K562 (cell line): ENCODE measurements at regions not wholly inside any gene's neighbourhood (a gene's known extent, or its start where the extent isn't known, plus 50 kb on each side); places are given as distances from the start of the nearest gene placed in this dataset.

Experiments used
- ATAC-seq: fragments of 200-7000 bp; cut with Tn5 transposase; 3 replicates; pipeline ENCODE4 v1.9.1; 2020; ENCODE audit warnings: moderate library complexity
- BruUV-seq: library from RNA; stranded (reverse); fragments of 400-500 nt; replicated peaks from 2 replicates; lab custom pipeline; 2021; lab: Mats Ljungman, UMichigan
- CTCF ChIA-PET: fragments of 300-600 bp; formaldehyde crosslinking; extraction: SDS; loops from one replicate; lab custom pipeline; 2021; ENCODE audit warnings: low intra/inter-chr PET ratio; lab: Yijun Ruan, JAX
- POLR2A ChIA-PET: fragments of 300-600, 350-650 bp; sonication (Branson Sonifier 250); formaldehyde crosslinking; extraction: SDS; loops from one replicate; lab custom pipeline; 2021; ENCODE audit warnings: antibody characterized with exemption, inconsistent platforms; lab: Yijun Ruan, JAX
- DNase-seq, 4 experiments: peaks; one replicate each; pipeline versions ENCODE4 v3.0.0 to v3.0.0-alpha.2; 2011 to 2018; ENCODE audit warnings: low spot score in 3 of 4, mixed read lengths in 3 of 4; ENCODE audit errors: extremely low read depth in 1 of 4
- FAIRE-seq: peaks from 2 replicates; lab custom pipeline; 2011; peaks lifted over from hg19 to GRCh38; lab: Jason Lieb, UNC
- H2AFZ ChIP-seq: 2 replicates; pipeline ENCODE4 v1.6.0; 2011; ENCODE audit warnings: low read depth, low read length, control low read depth, inconsistent platforms
- H3K27ac ChIP-seq: fragments of 200-600 bp; 3 replicates; pipeline ENCODE4 v1.8.0; 2011; ENCODE audit warnings: low read depth, mild to moderate bottlenecking, control low read depth, inconsistent platforms, low read length, moderate library complexity, mixed read lengths; ENCODE audit errors: extremely low read depth
- H3K27me3 ChIP-seq, 2 experiments: fragments of 300-600 bp in 1 of 2; 2 replicates in 1 of 2; 3 replicates in 1 of 2; pipeline versions ENCODE4 v1.6.0 to v1.8.0; 2011; ENCODE audit warnings: inconsistent platforms in 2 of 2, low read length in 2 of 2, mild to moderate bottlenecking in 1 of 2, mixed read lengths in 1 of 2, moderate library complexity in 1 of 2; ENCODE audit not compliant: control insufficient read depth in 2 of 2, insufficient read depth in 2 of 2
- H3K36me3 ChIP-seq: fragments of 300-600 bp; 3 replicates; pipeline ENCODE4 v1.8.0; 2011; ENCODE audit warnings: mild to moderate bottlenecking, low read length, inconsistent platforms; ENCODE audit not compliant: control insufficient read depth, insufficient read depth
- H3K4me1 ChIP-seq, 2 experiments: fragments of 200-600 bp in 1 of 2; replicated peaks in 1 of 2; 2 replicates in 1 of 2; 3 replicates in 1 of 2; pipeline versions ENCODE4 v1.5.1 to v1.8.0; 2011; ENCODE audit warnings: inconsistent platforms in 2 of 2, low read length in 2 of 2, mild to moderate bottlenecking in 1 of 2, mixed read lengths in 1 of 2, moderate library complexity in 1 of 2; ENCODE audit not compliant: control insufficient read depth in 2 of 2, insufficient read depth in 2 of 2
- H3K4me2 ChIP-seq: 2 replicates; pipeline ENCODE4 v1.6.1; 2011; ENCODE audit warnings: low read length, control low read depth, inconsistent platforms, mixed read lengths; ENCODE audit not compliant: insufficient read depth
- H3K4me3 ChIP-seq: fragments of 200-600 bp; sonication (generic), shearing (Covaris generic); 2 replicates; pipeline ENCODE4 v1.5.1; 2016; ENCODE audit warnings: control low read depth, inconsistent platforms
- H3K79me2 ChIP-seq: fragments of 200-600 bp; 3 replicates; pipeline ENCODE4 v1.8.0; 2011; ENCODE audit warnings: low read length, inconsistent platforms; ENCODE audit not compliant: control insufficient read depth, insufficient read depth
- H3K9ac ChIP-seq, 2 experiments: 2 replicates each; pipeline versions ENCODE4 v1.6.0 to v1.6.1; 2011; ENCODE audit warnings: low read depth in 2 of 2, low read length in 2 of 2, control low read depth in 1 of 2, inconsistent platforms in 1 of 2, mild to moderate bottlenecking in 1 of 2, mixed read lengths in 1 of 2; ENCODE audit not compliant: insufficient read depth in 1 of 2
- H3K9me1 ChIP-seq: one replicate; pipeline ENCODE4 v1.6.0; 2011; ENCODE audit warnings: inconsistent platforms, mild to moderate bottlenecking, low read length, moderate library complexity; ENCODE audit not compliant: control insufficient read depth, insufficient read depth
- H3K9me3 ChIP-seq: replicated peaks from 2 replicates; pipeline ENCODE4 v1.5.1; 2011; ENCODE audit warnings: low read depth, low read length, inconsistent platforms; ENCODE audit not compliant: control insufficient read depth, insufficient read depth
- H4K20me1 ChIP-seq: replicated peaks from 2 replicates; pipeline ENCODE4 v1.6.1; 2011; ENCODE audit warnings: low read length, inconsistent platforms, mixed read lengths; ENCODE audit not compliant: control insufficient read depth, insufficient read depth
- BRD9 ChIP-seq: fragments of 450-650 bp; IDR thresholded peaks from 2 replicates; pipeline ENCODE4 v1.6.1; 2018; ENCODE audit warnings: low read depth; ENCODE audit not compliant: partially characterized antibody
- CBFA2T2 ChIP-seq: fragments of 450-650 bp; conservative IDR thresholded peaks from 2 replicates; pipeline ENCODE4 v1.6.1; 2017; ENCODE audit warnings: mild to moderate bottlenecking
- CBX2 ChIP-seq: fragments of 200-600 bp; sonication (generic); IDR thresholded peaks from one replicate; pipeline ENCODE4 v1.6.1; 2012; ENCODE audit warnings: mild to moderate bottlenecking, low read length, inconsistent platforms; ENCODE audit not compliant: insufficient read depth, poor library complexity, severe bottlenecking
- DPF2 ChIP-seq: fragments of 450-650 bp; IDR thresholded peaks from 2 replicates; pipeline ENCODE4 v1.6.1; 2016
- FOXJ2 ChIP-seq: fragments of 200-800 bp; sonication (Bioruptor generic); IDR thresholded peaks from 2 replicates; pipeline ENCODE4 v1.6.1; 2016; ENCODE audit warnings: missing genetic modification characterization, missing compliant biosample characterization
- HDAC6 ChIP-seq: IDR thresholded peaks from 2 replicates; pipeline ENCODE4 v1.6.1; 2012; ENCODE audit warnings: low read depth, mild to moderate bottlenecking, control low read depth, inconsistent platforms, low read length, moderate library complexity
- MCM7 ChIP-seq, 2 experiments: fragments of 450-650 bp; IDR thresholded peaks; 2 replicates each; pipeline ENCODE4 v1.6.1; 2016 to 2018
- MXI1 ChIP-seq: IDR thresholded peaks from 2 replicates; pipeline ENCODE4 v1.6.1; 2011; ENCODE audit warnings: low read depth, mild to moderate bottlenecking, improper control_type of control experiment, low read length
- POLR3A ChIP-seq: IDR thresholded peaks from 2 replicates; pipeline ENCODE4 v1.6.1; 2011; ENCODE audit warnings: borderline replicate concordance, mild to moderate bottlenecking, moderate library complexity; ENCODE audit not compliant: insufficient read length, insufficient read depth; ENCODE audit errors: extremely low read depth
- RAD51 ChIP-seq: fragments of 450-650 bp; IDR thresholded peaks from 2 replicates; pipeline ENCODE4 v1.7.1; 2016; ENCODE audit warnings: low read depth, mild to moderate bottlenecking, borderline replicate concordance
- SP1 ChIP-seq: sonication (generic); formaldehyde crosslinking; IDR thresholded peaks from 2 replicates; pipeline ENCODE4 v1.8.1; 2022; ENCODE audit warnings: mild to moderate bottlenecking, missing genetic modification reagents
- ZC3H8 ChIP-seq: fragments of 450-650 bp; IDR thresholded peaks from 2 replicates; pipeline ENCODE4 v1.6.1; 2017
- ZNF253 ChIP-seq: fragments of 250-450 bp; sonication (Bioruptor Pico); conservative IDR thresholded peaks from 2 replicates; pipeline ENCODE4 v1.6.1; 2021; ENCODE audit warnings: mild to moderate bottlenecking
- WGBS: fragments of 100-300 bp; shearing (Covaris generic); methylation state at CpG from one replicate; pipeline ENCODE4 v1.1.6; 2016; ENCODE audit warnings: low coverage, mixed read lengths; ENCODE audit not compliant: insufficient coverage; ENCODE audit errors: missing lambda C conversion rate; 5-methylcytosine and 5-hydroxymethylcytosine counted together
- in situ Hi-C: fragments of 300-500 bp; cut with MboI; formaldehyde crosslinking; loops from 4 replicates; pipeline ENCODE4 v1.15.0; 2018; ENCODE audit warnings: inconsistent platforms, mixed read lengths
- intact Hi-C: fragments of 100-400 bp; cut with micrococcal nuclease; formaldehyde crosslinking; loops from 2 replicates; pipeline ENCODE4 v1.14.2; 2022
- TF ChIP-seq, protein P1 (sequence below): fragments of 450-650 bp; IDR thresholded peaks from 2 replicates; pipeline ENCODE4 v1.6.1; 2017; ENCODE audit warnings: antibody characterized with exemption, mild to moderate bottlenecking
- TF ChIP-seq, protein P2 (sequence below): fragments of 450-650 bp; IDR thresholded peaks from 2 replicates; pipeline ENCODE4 v1.6.1; 2016
- TF ChIP-seq, protein P3 (sequence below): fragments of 450-650 bp; IDR thresholded peaks from 2 replicates; pipeline ENCODE4 v1.6.1; 2014; ENCODE audit warnings: low read depth, mild to moderate bottlenecking, moderate library complexity, borderline replicate concordance

DNA sequence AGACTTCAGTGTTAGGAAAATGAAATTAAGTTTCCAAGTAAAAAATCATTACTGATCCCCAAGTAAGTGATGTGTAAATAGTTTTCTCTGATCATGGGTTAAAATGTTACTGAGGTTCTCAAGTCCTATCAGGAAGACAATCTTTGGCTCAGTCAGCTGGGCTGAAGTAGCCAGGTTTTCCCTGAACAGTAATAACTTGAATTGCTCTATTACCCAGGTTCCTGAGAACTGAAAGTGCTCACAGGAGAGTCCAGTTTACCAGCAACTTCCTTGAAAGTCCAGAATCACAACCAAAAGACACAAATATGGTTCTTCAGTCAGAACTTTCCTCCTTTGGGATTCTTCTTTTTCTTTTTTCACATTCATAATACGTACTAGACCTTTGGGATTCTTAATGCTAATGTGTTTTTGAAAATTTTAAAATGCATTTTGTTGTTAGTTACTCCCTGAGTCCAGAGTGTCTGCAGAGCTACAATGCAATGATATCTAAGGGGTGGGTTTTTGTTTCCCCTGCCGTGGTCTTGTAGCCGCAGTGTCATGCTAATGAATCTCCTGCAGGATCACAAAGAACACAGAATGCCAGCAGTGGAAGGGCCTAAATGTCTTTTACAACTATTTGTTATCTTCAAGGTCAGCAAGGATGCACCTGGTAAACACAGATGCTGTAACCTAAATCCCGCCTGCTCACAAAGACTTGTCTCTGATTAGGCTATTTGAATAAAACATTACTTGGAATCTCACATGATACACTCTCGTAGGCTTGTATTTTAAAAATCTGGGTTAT, 439.8 kb upstream of the NR3C2 start:
- ATAC-seq (no peak), FAIRE-seq (no peak), DNase-seq (no peak)
- Histone ChIP-seq H3K4me2 (no peak overlapping the region), H2AFZ (no peak overlapping the region), H3K36me3 (no peaks in the 10 kb centered on the region), H3K9ac (no peak overlapping the region), H3K4me3 (no peak overlapping the region), H3K4me1 (no peaks in the 10 kb centered on the region), H3K79me2 (no peaks in the 10 kb centered on the region), H3K9me1 (no peaks in the 10 kb centered on the region), H3K27ac (no peak overlapping the region), H3K9me3 (no peaks in the 10 kb centered on the region), H4K20me1 (no peaks in the 10 kb centered on the region), H3K27me3 (no peaks in the 10 kb centered on the region)
- no TSS peak for BruUV-seq
- in situ Hi-C loops (no loop called here), intact Hi-C loops (no loop called here)
- ChIA-PET POLR2A (no interaction called here), CTCF (no interaction called here)
- TF ChIP-seq SP1 (CRISPR knock-in tag), result no peak
- TF ChIP-seq RAD51, result no peak
- no peak for TF ChIP-seq BRD9
- TF ChIP-seq, protein P1, sequence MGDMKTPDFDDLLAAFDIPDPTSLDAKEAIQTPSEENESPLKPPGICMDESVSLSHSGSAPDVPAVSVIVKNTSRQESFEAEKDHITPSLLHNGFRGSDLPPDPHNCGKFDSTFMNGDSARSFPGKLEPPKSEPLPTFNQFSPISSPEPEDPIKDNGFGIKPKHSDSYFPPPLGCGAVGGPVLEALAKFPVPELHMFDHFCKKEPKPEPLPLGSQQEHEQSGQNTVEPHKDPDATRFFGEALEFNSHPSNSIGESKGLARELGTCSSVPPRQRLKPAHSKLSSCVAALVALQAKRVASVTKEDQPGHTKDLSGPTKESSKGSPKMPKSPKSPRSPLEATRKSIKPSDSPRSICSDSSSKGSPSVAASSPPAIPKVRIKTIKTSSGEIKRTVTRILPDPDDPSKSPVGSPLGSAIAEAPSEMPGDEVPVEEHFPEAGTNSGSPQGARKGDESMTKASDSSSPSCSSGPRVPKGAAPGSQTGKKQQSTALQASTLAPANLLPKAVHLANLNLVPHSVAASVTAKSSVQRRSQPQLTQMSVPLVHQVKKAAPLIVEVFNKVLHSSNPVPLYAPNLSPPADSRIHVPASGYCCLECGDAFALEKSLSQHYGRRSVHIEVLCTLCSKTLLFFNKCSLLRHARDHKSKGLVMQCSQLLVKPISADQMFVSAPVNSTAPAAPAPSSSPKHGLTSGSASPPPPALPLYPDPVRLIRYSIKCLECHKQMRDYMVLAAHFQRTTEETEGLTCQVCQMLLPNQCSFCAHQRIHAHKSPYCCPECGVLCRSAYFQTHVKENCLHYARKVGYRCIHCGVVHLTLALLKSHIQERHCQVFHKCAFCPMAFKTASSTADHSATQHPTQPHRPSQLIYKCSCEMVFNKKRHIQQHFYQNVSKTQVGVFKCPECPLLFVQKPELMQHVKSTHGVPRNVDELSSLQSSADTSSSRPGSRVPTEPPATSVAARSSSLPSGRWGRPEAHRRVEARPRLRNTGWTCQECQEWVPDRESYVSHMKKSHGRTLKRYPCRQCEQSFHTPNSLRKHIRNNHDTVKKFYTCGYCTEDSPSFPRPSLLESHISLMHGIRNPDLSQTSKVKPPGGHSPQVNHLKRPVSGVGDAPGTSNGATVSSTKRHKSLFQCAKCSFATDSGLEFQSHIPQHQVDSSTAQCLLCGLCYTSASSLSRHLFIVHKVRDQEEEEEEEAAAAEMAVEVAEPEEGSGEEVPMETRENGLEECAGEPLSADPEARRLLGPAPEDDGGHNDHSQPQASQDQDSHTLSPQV, result no peak
- TF ChIP-seq FOXJ2 (tag), result no peak
- no peak for TF ChIP-seq ZNF253 (CRISPR knock-in tag)
- TF ChIP-seq, protein P2, sequence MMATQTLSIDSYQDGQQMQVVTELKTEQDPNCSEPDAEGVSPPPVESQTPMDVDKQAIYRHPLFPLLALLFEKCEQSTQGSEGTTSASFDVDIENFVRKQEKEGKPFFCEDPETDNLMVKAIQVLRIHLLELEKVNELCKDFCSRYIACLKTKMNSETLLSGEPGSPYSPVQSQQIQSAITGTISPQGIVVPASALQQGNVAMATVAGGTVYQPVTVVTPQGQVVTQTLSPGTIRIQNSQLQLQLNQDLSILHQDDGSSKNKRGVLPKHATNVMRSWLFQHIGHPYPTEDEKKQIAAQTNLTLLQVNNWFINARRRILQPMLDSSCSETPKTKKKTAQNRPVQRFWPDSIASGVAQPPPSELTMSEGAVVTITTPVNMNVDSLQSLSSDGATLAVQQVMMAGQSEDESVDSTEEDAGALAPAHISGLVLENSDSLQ, result no peak
- TF ChIP-seq HDAC6, result no peak
- no peak for TF ChIP-seq POLR3A
- TF ChIP-seq, protein P3, sequence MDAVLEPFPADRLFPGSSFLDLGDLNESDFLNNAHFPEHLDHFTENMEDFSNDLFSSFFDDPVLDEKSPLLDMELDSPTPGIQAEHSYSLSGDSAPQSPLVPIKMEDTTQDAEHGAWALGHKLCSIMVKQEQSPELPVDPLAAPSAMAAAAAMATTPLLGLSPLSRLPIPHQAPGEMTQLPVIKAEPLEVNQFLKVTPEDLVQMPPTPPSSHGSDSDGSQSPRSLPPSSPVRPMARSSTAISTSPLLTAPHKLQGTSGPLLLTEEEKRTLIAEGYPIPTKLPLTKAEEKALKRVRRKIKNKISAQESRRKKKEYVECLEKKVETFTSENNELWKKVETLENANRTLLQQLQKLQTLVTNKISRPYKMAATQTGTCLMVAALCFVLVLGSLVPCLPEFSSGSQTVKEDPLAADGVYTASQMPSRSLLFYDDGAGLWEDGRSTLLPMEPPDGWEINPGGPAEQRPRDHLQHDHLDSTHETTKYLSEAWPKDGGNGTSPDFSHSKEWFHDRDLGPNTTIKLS, result no peak
- TF ChIP-seq ZC3H8, result no peak
- no peak for TF ChIP-seq MCM7 (IDR thresholded peaks at IDR 0.05)
- no peak for TF ChIP-seq CBFA2T2
- no peak for TF ChIP-seq DPF2
- TF ChIP-seq CBX2, result no peak
- no peak for TF ChIP-seq MXI1
- WGBS, result 0% methylated on average over 5 of the region's 5 CpGs
